ENCODE measurements at regions not wholly inside any gene's neighbourhood (a gene's known extent, or its start where the extent isn't known, plus 50 kb on each side); places are given as distances from the start of the nearest gene placed in this dataset.

- TF ChIP-seq CTCF (IDR thresholded peaks at IDR 0.05), result no peak
- Mint-ChIP-seq H3K4me3 (peak overlapping the region; percentile 10; the same call in 1 of the 2 replicates), H3K36me3 (ENCODE audit: low read depth) (no peaks in the 10 kb centered on the region), H3K27ac (no peak overlapping the region), H3K27me3 (ENCODE audit: insufficient read depth) (no peaks in the 10 kb centered on the region), H3K9me3 (no peaks in the 10 kb centered on the region), H3K4me1 (ENCODE audit: low read depth) (peaks cover 37% of the 10 kb centered on the region; the same call in 1 of the 2 replicates)
- DNase-seq, result no peak
Observed at GRCh38 chr11:24389575-24389974, 107.3 kb upstream of the LUZP2 start.

- Mint-ChIP-seq H3K4me3 (peak overlapping the region; percentile 10; the same call in 1 of the 2 replicates), H3K4me1 (ENCODE audit: low read depth) (peaks cover 37% of the 10 kb centered on the region; the same call in 1 of the 2 replicates), H3K27ac (no peak overlapping the region), H3K36me3 (ENCODE audit: low read depth) (no peaks in the 10 kb centered on the region), H3K9me3 (no peaks in the 10 kb centered on the region), H3K27me3 (ENCODE audit: insufficient read depth) (no peaks in the 10 kb centered on the region)
- TF ChIP-seq CTCF (IDR thresholded peaks at IDR 0.05), result no peak
- no peak for DNase-seq
Observed at GRCh38 chr11:24390016-24390415, 106.8 kb upstream of the LUZP2 start.

GRCh38 chr11:24390762-24391161 lies 106.1 kb upstream of the LUZP2 start:
- Mint-ChIP-seq H3K4me3 (no peak overlapping the region; the same call in 1 of the 2 replicates), H3K9me3 (no peaks in the 10 kb centered on the region; the same call in 1 of the 2 replicates), H3K27ac (no peak overlapping the region), H3K4me1 (ENCODE audit: low read depth) (peaks cover 37% of the 10 kb centered on the region; the same call in 1 of the 2 replicates), H3K27me3 (ENCODE audit: insufficient read depth) (no peaks in the 10 kb centered on the region), H3K36me3 (ENCODE audit: low read depth) (no peaks in the 10 kb centered on the region)
- no peak for TF ChIP-seq CTCF (IDR thresholded peaks at IDR 0.05)
- DNase-seq, result no peak

- no peak for TF ChIP-seq CTCF (IDR thresholded peaks at IDR 0.05)
- no peaks in the 10 kb centered on the region; the same call in 1 of the 2 replicates for H3K9me3 Mint-ChIP-seq
- no peaks in the 10 kb centered on the region for H3K27me3 Mint-ChIP-seq (ENCODE audit: insufficient read depth)
- H3K27ac Mint-ChIP-seq, result no peak overlapping the region
- no peak for DNase-seq
- peaks cover 36% of the 10 kb centered on the region; the same call in 1 of the 2 replicates for H3K4me1 Mint-ChIP-seq (ENCODE audit: low read depth)
- H3K4me3 Mint-ChIP-seq, result no peak overlapping the region
- no peaks in the 10 kb centered on the region for H3K36me3 Mint-ChIP-seq (ENCODE audit: low read depth)
Observed at GRCh38 chr11:24391167-24391566, 105.7 kb upstream of the LUZP2 start.

- H3K27me3 Mint-ChIP-seq (ENCODE audit: insufficient read depth), result no peaks in the 10 kb centered on the region
- no peak overlapping the region for H3K27ac Mint-ChIP-seq
- no peak for DNase-seq
- TF ChIP-seq CTCF (IDR thresholded peaks at IDR 0.05), result no peak
- H3K36me3 Mint-ChIP-seq (ENCODE audit: low read depth), result no peaks in the 10 kb centered on the region
- no peaks in the 10 kb centered on the region; the same call in 1 of the 2 replicates for H3K9me3 Mint-ChIP-seq
- peak overlapping the region; percentile 30; the same call in 1 of the 2 replicates for H3K4me3 Mint-ChIP-seq
- no peaks in the 10 kb centered on the region; the same call in 1 of the 2 replicates for H3K4me1 Mint-ChIP-seq (ENCODE audit: low read depth)
Observed at GRCh38 chr11:24400059-24400665, 96.7 kb upstream of the LUZP2 start.

Measured in HFFc6 (cell line).